ENCODE measurements at regions not wholly inside any gene's neighbourhood (a gene's known extent, or its start where the extent isn't known, plus 50 kb on each side); places are given as distances from the start of the nearest gene placed in this dataset.

- Histone ChIP-seq H4K20me1 (ENCODE audit: insufficient read depth, low read length) (no peaks in the 10 kb centered on the region), H3K4me1 (ENCODE audit: control insufficient read depth in 1 of 2, insufficient read depth in 2 of 2, low read length in 2 of 2) (peaks cover 59 to 81% of the 10 kb centered on the region in 2 donors), H3K27ac (ENCODE audit: low read depth in 1 of 2, low read length in 2 of 2) (peak overlapping the region in 1 of 2 donors; percentile 71), H3K79me2 (ENCODE audit: insufficient read depth, low read length) (no peaks in the 10 kb centered on the region), H3K27me3 (ENCODE audit: control insufficient read depth in 2 of 2, insufficient read depth in 2 of 2, low read length in 2 of 2) (no peaks in the 10 kb centered on the region), H2AFZ (ENCODE audit: insufficient read depth, low read depth, low read length, poor library complexity, severe bottlenecking) (peak overlapping the region; percentile 19), H3K4me2 (replicated peaks; ENCODE audit: extremely low read depth, low read length, poor library complexity, severe bottlenecking) (peak overlapping the region; percentile 22), H3K4me3 (replicated peaks in 1 of 3; ENCODE audit: low read depth in 2 of 3, low read length in 3 of 3) (peak overlapping the region in 1 of 3 experiments; percentile 29), H3K9ac (ENCODE audit: insufficient read depth, low read length, poor library complexity, severe bottlenecking) (peak overlapping the region; percentile 10), H3K36me3 (replicated peaks in 1 of 2; ENCODE audit: control insufficient read depth in 1 of 2, insufficient read depth in 2 of 2, low read length in 2 of 2) (no peaks in the 10 kb centered on the region), H3K9me3 (replicated peaks in 1 of 2; ENCODE audit: control insufficient read depth in 1 of 2, insufficient read depth in 1 of 2, low read length in 2 of 2) (peaks cover 0 to 6% of the 10 kb centered on the region in 2 donors)
- 50% methylated on average over 5 of the region's 14 CpGs for WGBS (ENCODE audit: insufficient coverage)
- intact Hi-C loops (cut with micrococcal nuclease) = no loop called here
- H3K9me3 Mint-ChIP-seq = peaks cover 0 to 25% (median 5%) of the 10 kb centered on the region in 7 donors
- H3K27me3 Mint-ChIP-seq (ENCODE audit: low read depth in 3 of 3) = peaks cover 0 to 3% (median 2%) of the 10 kb centered on the region in 3 donors
- H3K4me3 Mint-ChIP-seq = peak overlapping the region in 1 of 2 donors; percentile 73
- DNase-seq = peak in 1 of 3 donors; percentile 27
- H3K4me1 Mint-ChIP-seq = peaks cover 73% of the 10 kb centered on the region
- no peaks in the 10 kb centered on the region for H3K36me3 Mint-ChIP-seq
- TF ChIP-seq, protein P1, sequence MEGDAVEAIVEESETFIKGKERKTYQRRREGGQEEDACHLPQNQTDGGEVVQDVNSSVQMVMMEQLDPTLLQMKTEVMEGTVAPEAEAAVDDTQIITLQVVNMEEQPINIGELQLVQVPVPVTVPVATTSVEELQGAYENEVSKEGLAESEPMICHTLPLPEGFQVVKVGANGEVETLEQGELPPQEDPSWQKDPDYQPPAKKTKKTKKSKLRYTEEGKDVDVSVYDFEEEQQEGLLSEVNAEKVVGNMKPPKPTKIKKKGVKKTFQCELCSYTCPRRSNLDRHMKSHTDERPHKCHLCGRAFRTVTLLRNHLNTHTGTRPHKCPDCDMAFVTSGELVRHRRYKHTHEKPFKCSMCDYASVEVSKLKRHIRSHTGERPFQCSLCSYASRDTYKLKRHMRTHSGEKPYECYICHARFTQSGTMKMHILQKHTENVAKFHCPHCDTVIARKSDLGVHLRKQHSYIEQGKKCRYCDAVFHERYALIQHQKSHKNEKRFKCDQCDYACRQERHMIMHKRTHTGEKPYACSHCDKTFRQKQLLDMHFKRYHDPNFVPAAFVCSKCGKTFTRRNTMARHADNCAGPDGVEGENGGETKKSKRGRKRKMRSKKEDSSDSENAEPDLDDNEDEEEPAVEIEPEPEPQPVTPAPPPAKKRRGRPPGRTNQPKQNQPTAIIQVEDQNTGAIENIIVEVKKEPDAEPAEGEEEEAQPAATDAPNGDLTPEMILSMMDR (IDR thresholded peaks at IDR 0.05) = no peak
- peak overlapping the region in 6 of 7 donors; percentile 29 to 76 (median 66) for H3K27ac Mint-ChIP-seq
Observed at GRCh38 chr9:108783731-108784495, 71.9 kb downstream of the ACTL7B start.

DNA sequence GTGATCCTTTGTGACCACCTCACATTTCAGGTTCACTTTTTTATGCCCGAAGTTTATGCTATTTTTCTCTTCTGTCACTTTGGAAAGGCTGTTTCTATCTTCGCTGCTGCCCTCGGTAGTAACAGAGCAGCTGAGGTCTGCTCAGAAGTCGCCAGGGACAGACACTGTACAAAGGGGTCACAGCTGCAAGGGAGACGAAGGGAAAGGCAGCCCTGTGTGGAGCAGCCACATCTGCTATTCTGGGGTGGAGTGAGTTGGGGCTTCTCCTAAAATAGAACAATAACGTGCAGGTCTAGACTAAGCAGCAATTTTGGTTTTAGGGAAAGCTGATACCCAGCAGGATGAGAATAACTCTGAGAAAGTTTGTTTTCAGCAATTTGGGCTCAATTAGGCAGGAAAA, 72.5 kb downstream of the ACTL7B start:
- WGBS (ENCODE audit: insufficient coverage) = 32% methylated on average over 6 of the region's 6 CpGs
- H3K4me1 ChIP-seq (ENCODE audit: control insufficient read depth in 1 of 2, insufficient read depth in 2 of 2, low read length in 2 of 2) = peaks cover 64 to 87% of the 10 kb centered on the region in 2 donors
- no peak overlapping the region for H3K4me3 ChIP-seq (replicated peaks in 1 of 3; ENCODE audit: low read depth in 2 of 3, low read length in 3 of 3)
- peak overlapping the region; percentile 10 for H3K9ac ChIP-seq (ENCODE audit: insufficient read depth, low read length, poor library complexity, severe bottlenecking)
- TF ChIP-seq, protein P1 (IDR thresholded peaks at IDR 0.05) = no peak
- H3K36me3 ChIP-seq (replicated peaks in 1 of 2; ENCODE audit: control insufficient read depth in 1 of 2, insufficient read depth in 2 of 2, low read length in 2 of 2) = no peaks in the 10 kb centered on the region
- Mint-ChIP-seq H3K36me3 (no peaks in the 10 kb centered on the region), H3K9me3 (peaks cover 0 to 24% (median 5%) of the 10 kb centered on the region in 7 donors), H3K27me3 (ENCODE audit: low read depth in 3 of 3) (peaks cover 2 to 4% (median 3%) of the 10 kb centered on the region in 3 donors), H3K27ac (peak overlapping the region in 1 of 7 donors; percentile 11), H3K4me1 (peaks cover 78% of the 10 kb centered on the region), H3K4me3 (no peak overlapping the region)
- no peaks in the 10 kb centered on the region for H3K27me3 ChIP-seq (ENCODE audit: control insufficient read depth in 2 of 2, insufficient read depth in 2 of 2, low read length in 2 of 2)
- H3K79me2 ChIP-seq (ENCODE audit: insufficient read depth, low read length) = no peaks in the 10 kb centered on the region
- peak overlapping the region; percentile 15 for H2AFZ ChIP-seq (ENCODE audit: insufficient read depth, low read depth, low read length, poor library complexity, severe bottlenecking)
- H3K9me3 ChIP-seq (replicated peaks in 1 of 2; ENCODE audit: control insufficient read depth in 1 of 2, insufficient read depth in 1 of 2, low read length in 2 of 2) = peaks cover 0 to 1% of the 10 kb centered on the region in 2 donors
- H3K4me2 ChIP-seq (replicated peaks; ENCODE audit: extremely low read depth, low read length, poor library complexity, severe bottlenecking) = no peak overlapping the region
- no peak overlapping the region for H3K27ac ChIP-seq (ENCODE audit: low read depth in 1 of 2, low read length in 2 of 2)
- no peak for DNase-seq
- intact Hi-C loops (cut with micrococcal nuclease) = no loop called here
- H4K20me1 ChIP-seq (ENCODE audit: insufficient read depth, low read length) = no peaks in the 10 kb centered on the region

Data from CD14-positive monocyte (primary cell).